ENCODE measurements at regions not wholly inside any gene's neighbourhood (a gene's known extent, or its start where the extent isn't known, plus 50 kb on each side); places are given as distances from the start of the nearest gene placed in this dataset.

GRCh38 chr3:7929319-7929889 lies 572.2 kb upstream of the LMCD1 start:
- Histone ChIP-seq H3K27me3 (ENCODE audit: control insufficient read depth in 2 of 2, insufficient read depth in 2 of 2, low read length in 2 of 2) (no peaks in the 10 kb centered on the region), H3K36me3 (ENCODE audit: control insufficient read depth in 2 of 2, extremely low read depth in 1 of 2, insufficient read depth in 2 of 2, low read length in 2 of 2) (no peaks in the 10 kb centered on the region), H3K9me1 (replicated peaks; ENCODE audit: control insufficient read depth, extremely low read depth, insufficient read depth, low read length) (no peaks in the 10 kb centered on the region), H4K20me1 (replicated peaks; ENCODE audit: control insufficient read depth, extremely low read depth, insufficient read depth, low read length) (no peaks in the 10 kb centered on the region), H3K27ac (ENCODE audit: insufficient read depth, low read depth, low read length) (no peak overlapping the region), H3K9ac (replicated peaks; ENCODE audit: extremely low read depth, insufficient read depth, low read length) (no peak overlapping the region), H2AFZ (ENCODE audit: low read depth, low read length) (no peak overlapping the region), H3K9me3 (replicated peaks; ENCODE audit: control insufficient read depth, insufficient read depth, low read length) (no peaks in the 10 kb centered on the region), H3K4me1 (ENCODE audit: control insufficient read depth, extremely low read depth, insufficient read depth, low read length) (no peaks in the 10 kb centered on the region), H3K4me2 (ENCODE audit: insufficient read depth, low read length) (no peak overlapping the region), H3K4me3 (replicated peaks in 1 of 3; ENCODE audit: insufficient read depth in 1 of 3, low read depth in 1 of 3, low read length in 3 of 3) (no peak overlapping the region), H3K79me2 (ENCODE audit: control insufficient read depth, insufficient read depth, low read length) (no peaks in the 10 kb centered on the region)
- DNase-seq (ENCODE audit: low read depth, low spot score) (no peak), FAIRE-seq (no peak)
- dilution Hi-C loops (cut with MboI; ENCODE audit: extremely low pct_ligation_motif_present, low sequenced_read_pairs) (no loop called here), intact Hi-C loops (cut with micrococcal nuclease) (no loop called here)
- TF ChIP-seq EZH2 (IDR thresholded peaks at IDR 0.05; ENCODE audit: borderline replicate concordance, low read depth, low read length, severe bottlenecking), result no peak
- no peak for TF ChIP-seq MYC (IDR thresholded peaks at IDR 0.05; ENCODE audit: low read depth, low read length)
- TF ChIP-seq GATA2 (IDR thresholded peaks at IDR 0.05; ENCODE audit: insufficient read depth, insufficient read length, low read depth, low read length), result no peak
- no peak for TF ChIP-seq CTCF (IDR thresholded peaks at IDR 0.05; ENCODE audit: extremely low read depth in 1 of 2, insufficient read depth in 1 of 2, low read depth in 1 of 2, low read length in 2 of 2)
- no peak for TF ChIP-seq POLR2A (IDR thresholded peaks at IDR 0.05; ENCODE audit: low read depth, low read length)
- TF ChIP-seq, protein P1, sequence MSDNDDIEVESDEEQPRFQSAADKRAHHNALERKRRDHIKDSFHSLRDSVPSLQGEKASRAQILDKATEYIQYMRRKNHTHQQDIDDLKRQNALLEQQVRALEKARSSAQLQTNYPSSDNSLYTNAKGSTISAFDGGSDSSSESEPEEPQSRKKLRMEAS (IDR thresholded peaks at IDR 0.05; ENCODE audit: insufficient read depth, insufficient read length), result no peak
- TF ChIP-seq POLR2AphosphoS5 (IDR thresholded peaks at IDR 0.05; ENCODE audit: insufficient read depth, low read depth, low read length), result no peak
- no peak for TF ChIP-seq FOS (IDR thresholded peaks at IDR 0.05; ENCODE audit: borderline replicate concordance, insufficient read depth, low read length)
- TF ChIP-seq JUN (IDR thresholded peaks at IDR 0.05; ENCODE audit: borderline replicate concordance, insufficient read depth, insufficient read length, low read depth), result no peak
- CTCF ChIA-PET, result no interaction called here
- POLR2A ChIA-PET, result no interaction called here
- no TSS peak for BruUV-seq (replicated peaks)

All from endothelial cell of umbilical vein (primary cell).